Parathyroid adenoma (tissue), 2 donors: ENCODE measurements at regions not wholly inside any gene's neighbourhood (a gene's known extent, or its start where the extent isn't known, plus 50 kb on each side); places are given as distances from the start of the nearest gene placed in this dataset.
"Not testable (repeated sequence)": the region's sequence is repeated elsewhere in the genome, so short reads cannot be mapped to it uniquely, and the experiment has no call there.

Experiments used
- H2AFZ ChIP-seq: fragments of 300-600 bp; sonication (generic); one replicate; pipeline ENCODE4 v1.7.0; 2017; ENCODE audit warnings: antibody characterized with exemption, mild to moderate bottlenecking
- H3K27ac ChIP-seq: fragments of 300-600 bp; sonication (generic); one replicate; pipeline ENCODE4 v1.7.0; 2017
- H3K27me3 ChIP-seq: fragments of 300-600 bp; sonication (generic); one replicate; pipeline ENCODE4 v1.7.0; 2017; ENCODE audit warnings: low read length; ENCODE audit not compliant: control insufficient read depth, insufficient read depth
- H3K36me3 ChIP-seq: fragments of 300-600 bp; sonication (generic); one replicate; pipeline ENCODE4 v1.7.0; 2017; ENCODE audit warnings: low read length; ENCODE audit not compliant: control insufficient read depth, insufficient read depth
- H3K4me1 ChIP-seq: fragments of 300-600 bp; sonication (generic); one replicate; pipeline ENCODE4 v1.7.0; 2017; ENCODE audit warnings: control low read depth
- H3K4me2 ChIP-seq: fragments of 300-600 bp; sonication (generic); one replicate; pipeline ENCODE4 v1.7.0; 2017; ENCODE audit warnings: low read length
- H3K4me3 ChIP-seq: fragments of 300-600 bp; sonication (generic); one replicate; pipeline ENCODE4 v1.7.0; 2017; ENCODE audit warnings: low read depth, low read length
- H3K79me2 ChIP-seq: fragments of 300-600 bp; sonication (generic); one replicate; pipeline ENCODE4 v1.7.0; 2017; ENCODE audit warnings: control low read depth
- H3K9ac ChIP-seq: fragments of 300-600 bp; sonication (generic); one replicate; pipeline ENCODE4 v1.7.0; 2017; ENCODE audit warnings: mild to moderate bottlenecking
- H3K9me3 ChIP-seq: fragments of 300-600 bp; sonication (generic); one replicate; pipeline ENCODE4 v1.7.0; 2017; ENCODE audit warnings: low read length; ENCODE audit not compliant: control insufficient read depth
- TF ChIP-seq, protein P1 (sequence below): fragments of 300-600 bp; sonication (generic); IDR thresholded peaks from one replicate; pipeline ENCODE4 v1.7.0; 2017; ENCODE audit warnings: antibody characterized with exemption, mild to moderate bottlenecking
- donor health status: primary hyperparathyroidism.

DNA sequence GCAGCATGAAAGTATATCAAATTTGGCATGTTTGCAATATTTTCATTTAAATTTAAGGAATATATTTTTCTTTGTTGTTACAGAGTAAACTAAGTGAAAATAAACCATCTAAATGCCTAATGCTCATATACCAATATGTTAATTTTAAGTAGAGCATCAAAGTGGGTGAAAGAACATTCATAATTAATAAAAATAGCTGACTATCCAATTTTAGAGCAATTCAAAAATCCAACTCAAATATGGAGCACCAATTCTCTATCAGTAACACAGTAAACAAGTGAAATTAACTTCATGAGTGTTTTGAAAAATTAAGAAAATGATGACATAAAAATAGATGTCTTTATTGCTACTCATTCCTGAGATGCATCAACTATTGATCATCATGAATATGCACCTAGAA, 893.0 kb downstream of the DSC3 start:
- Histone ChIP-seq H3K27me3 (no peaks in the 10 kb centered on the region), H3K27ac (no peak overlapping the region), H3K4me2 (no peak overlapping the region), H3K9me3 (no peaks in the 10 kb centered on the region), H3K4me3 (no peak overlapping the region), H3K79me2 (no peaks in the 10 kb centered on the region), H3K4me1 (no peaks in the 10 kb centered on the region), H3K36me3 (no peaks in the 10 kb centered on the region), H2AFZ (no peak overlapping the region), H3K9ac (no peak overlapping the region)
- TF ChIP-seq, protein P1, sequence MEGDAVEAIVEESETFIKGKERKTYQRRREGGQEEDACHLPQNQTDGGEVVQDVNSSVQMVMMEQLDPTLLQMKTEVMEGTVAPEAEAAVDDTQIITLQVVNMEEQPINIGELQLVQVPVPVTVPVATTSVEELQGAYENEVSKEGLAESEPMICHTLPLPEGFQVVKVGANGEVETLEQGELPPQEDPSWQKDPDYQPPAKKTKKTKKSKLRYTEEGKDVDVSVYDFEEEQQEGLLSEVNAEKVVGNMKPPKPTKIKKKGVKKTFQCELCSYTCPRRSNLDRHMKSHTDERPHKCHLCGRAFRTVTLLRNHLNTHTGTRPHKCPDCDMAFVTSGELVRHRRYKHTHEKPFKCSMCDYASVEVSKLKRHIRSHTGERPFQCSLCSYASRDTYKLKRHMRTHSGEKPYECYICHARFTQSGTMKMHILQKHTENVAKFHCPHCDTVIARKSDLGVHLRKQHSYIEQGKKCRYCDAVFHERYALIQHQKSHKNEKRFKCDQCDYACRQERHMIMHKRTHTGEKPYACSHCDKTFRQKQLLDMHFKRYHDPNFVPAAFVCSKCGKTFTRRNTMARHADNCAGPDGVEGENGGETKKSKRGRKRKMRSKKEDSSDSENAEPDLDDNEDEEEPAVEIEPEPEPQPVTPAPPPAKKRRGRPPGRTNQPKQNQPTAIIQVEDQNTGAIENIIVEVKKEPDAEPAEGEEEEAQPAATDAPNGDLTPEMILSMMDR, result no peak

DNA sequence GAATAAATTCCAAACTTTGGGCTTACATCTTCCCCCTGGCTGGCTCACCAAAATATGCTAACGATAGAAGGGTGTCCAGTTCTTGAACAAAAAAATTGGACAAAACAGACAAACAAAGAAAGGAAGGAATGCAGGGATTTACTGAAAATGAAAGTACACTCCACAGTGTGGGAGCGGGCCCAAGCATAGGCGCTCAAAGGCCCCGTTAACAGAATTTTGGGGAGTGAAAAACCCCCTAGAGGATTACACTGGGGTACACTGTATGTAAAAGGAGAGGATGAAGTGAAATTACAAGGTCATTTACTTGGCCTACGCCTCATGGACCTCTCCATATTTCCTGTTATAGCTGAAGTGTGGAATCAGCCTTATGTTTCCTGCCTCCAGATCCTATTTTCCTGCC, 899.7 kb downstream of the DSC3 start:
- H3K4me1 ChIP-seq, result no peaks in the 10 kb centered on the region
- no peaks in the 10 kb centered on the region for H3K79me2 ChIP-seq
- TF ChIP-seq, protein P1, result no peak
- H3K9ac ChIP-seq, result no peak overlapping the region
- H2AFZ ChIP-seq, result no peak overlapping the region
- no peaks in the 10 kb centered on the region for H3K9me3 ChIP-seq
- H3K4me3 ChIP-seq, result no peak overlapping the region
- no peaks in the 10 kb centered on the region for H3K36me3 ChIP-seq
- no peaks in the 10 kb centered on the region for H3K27me3 ChIP-seq
- H3K27ac ChIP-seq, result no peak overlapping the region
- no peak overlapping the region for H3K4me2 ChIP-seq

GRCh38 chr18:30142248-30142647, 900.3 kb downstream of the DSC3 start:
- no peaks in the 10 kb centered on the region for H3K27me3 ChIP-seq

DNA sequence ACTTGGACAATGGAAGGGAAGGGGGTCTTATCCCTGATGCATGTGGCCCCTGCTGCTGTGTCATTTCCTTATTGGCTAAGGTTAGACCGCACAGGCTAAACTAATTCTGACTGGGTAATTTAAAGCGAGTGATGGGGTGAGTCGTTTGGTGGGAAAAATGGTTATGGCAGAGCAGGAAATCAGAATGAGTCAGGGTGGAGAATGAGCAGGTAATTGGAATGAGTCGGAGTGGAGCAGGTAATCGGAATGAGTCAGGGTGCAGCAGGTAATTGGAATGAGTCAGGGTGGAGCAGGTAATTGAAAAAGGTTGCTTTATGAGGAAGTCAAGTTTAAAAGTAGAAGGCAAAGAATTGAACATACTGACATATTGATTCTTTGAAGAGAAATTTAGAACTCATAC, 901.0 kb downstream of the DSC3 start:
- not testable (repeated sequence) for H3K4me2 ChIP-seq, H3K9ac ChIP-seq, H3K79me2 ChIP-seq, H3K4me1 ChIP-seq, H3K9me3 ChIP-seq, H3K4me3 ChIP-seq, H3K27me3 ChIP-seq, H3K27ac ChIP-seq, H3K36me3 ChIP-seq, H2AFZ ChIP-seq

More at GRCh38 chr18:30142248-30142647, 900.3 kb downstream of the DSC3 start:
- Histone ChIP-seq H3K9me3 (no peaks in the 10 kb centered on the region), H3K27ac (no peak overlapping the region), H3K36me3 (no peaks in the 10 kb centered on the region), H3K79me2 (no peaks in the 10 kb centered on the region), H3K9ac (no peak overlapping the region), H3K4me1 (no peaks in the 10 kb centered on the region), H3K4me2 (no peak overlapping the region), H2AFZ (no peak overlapping the region), H3K4me3 (no peak overlapping the region)
- TF ChIP-seq, protein P1, result no peak

DNA sequence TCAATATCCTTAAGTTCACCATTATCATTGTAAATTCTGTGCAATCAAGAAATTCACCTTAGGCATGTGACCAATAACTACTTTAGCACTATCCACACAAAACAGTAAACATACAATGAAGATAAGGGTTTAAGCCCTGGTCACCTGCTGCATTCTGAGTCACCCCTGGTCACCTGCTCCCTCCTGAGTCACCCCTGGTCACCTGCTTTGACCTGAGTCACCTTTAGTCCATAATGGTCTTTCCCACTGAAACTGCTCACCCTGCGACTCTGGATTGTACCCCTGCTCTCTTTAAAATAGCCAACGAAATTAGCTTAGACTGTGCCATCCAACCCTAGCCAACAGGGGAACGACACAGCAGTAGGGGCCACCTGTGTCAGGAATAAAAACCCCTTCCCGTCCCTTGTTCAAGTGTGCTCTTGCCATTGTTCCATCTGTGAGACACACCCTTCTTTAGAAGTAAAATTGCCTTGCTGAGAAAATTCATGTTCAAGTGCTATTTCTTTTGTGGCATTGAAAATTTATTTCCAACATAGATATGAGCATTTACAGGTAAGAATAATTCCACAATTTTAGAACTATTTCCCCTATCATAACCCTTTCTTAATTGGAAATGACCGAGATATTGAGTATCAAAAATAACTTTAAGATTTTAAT, 902.8 kb downstream of the DSC3 start:
- Histone ChIP-seq H3K4me1 (no peaks in the 10 kb centered on the region), H3K9ac (no peak overlapping the region), H3K27ac (no peak overlapping the region), H3K4me3 (no peak overlapping the region), H2AFZ (no peak overlapping the region), H3K27me3 (no peaks in the 10 kb centered on the region), H3K36me3 (no peaks in the 10 kb centered on the region), H3K79me2 (no peaks in the 10 kb centered on the region), H3K4me2 (no peak overlapping the region), H3K9me3 (no peaks in the 10 kb centered on the region)
- TF ChIP-seq, protein P1, result no peak
